ENCODE measurements at regions not wholly inside any gene's neighbourhood (a gene's known extent, or its start where the extent isn't known, plus 50 kb on each side); places are given as distances from the start of the nearest gene placed in this dataset.
"Not testable (repeated sequence)": the region's sequence is repeated elsewhere in the genome, so short reads cannot be mapped to it uniquely, and the experiment has no call there.

GRCh38 chr1:149360351-149360750 is 114.5 kb upstream of the NBPF19 start:
- DNase-seq, result not testable (repeated sequence)

- not testable (repeated sequence) for DNase-seq
Observed at GRCh38 chr1:149361310-149361709, 113.5 kb upstream of the NBPF19 start.

- DNase-seq, result not testable (repeated sequence)
Observed at GRCh38 chr1:149364188-149364981, 110.5 kb upstream of the NBPF19 start.

- not testable (repeated sequence) for DNase-seq
Observed at GRCh38 chr1:149366402-149366801, 108.4 kb upstream of the NBPF19 start.

GRCh38 chr1:149367472-149368044 is 107.3 kb upstream of the NBPF19 start:
- not testable (repeated sequence) for DNase-seq

GRCh38 chr1:149368337-149368736 is 106.5 kb upstream of the NBPF19 start:
- DNase-seq, result not testable (repeated sequence)

- DNase-seq, result not testable (repeated sequence)
Observed at GRCh38 chr1:149369081-149369480, 105.8 kb upstream of the NBPF19 start.

- DNase-seq, result not testable (repeated sequence)
Observed at GRCh38 chr1:149371955-149372354, 102.9 kb upstream of the NBPF19 start.

GRCh38 chr1:149378462-149378861 is 96.4 kb upstream of the NBPF19 start:
- not testable (repeated sequence) for DNase-seq

- DNase-seq, result peak; percentile 65
Observed at GRCh38 chr1:149390173-149390926, 84.5 kb upstream of the NBPF19 start.

GRCh38 chr1:149390931-149391330 is 83.9 kb upstream of the NBPF19 start:
- not testable (repeated sequence) for DNase-seq

GRCh38 chr1:149395802-149396201 is 79.0 kb upstream of the NBPF19 start:
- not testable (repeated sequence) for DNase-seq

- DNase-seq, result not testable (repeated sequence)
Observed at GRCh38 chr1:149398527-149398926, 76.3 kb upstream of the NBPF19 start.

GRCh38 chr1:149408404-149408803 is 66.4 kb upstream of the NBPF19 start:
- not testable (repeated sequence) for DNase-seq

GRCh38 chr1:149415373-149415772 is 59.5 kb upstream of the NBPF19 start:
- not testable (repeated sequence) for DNase-seq

GRCh38 chr1:149418782-149419181 is 56.1 kb upstream of the NBPF19 start:
- not testable (repeated sequence) for DNase-seq

- not testable (repeated sequence) for DNase-seq
Observed at GRCh38 chr1:149423122-149423521, 51.7 kb upstream of the NBPF19 start.
